Chondrocyte (in vitro differentiated cells): ENCODE measurements at regions not wholly inside any gene's neighbourhood (a gene's known extent, or its start where the extent isn't known, plus 50 kb on each side); places are given as distances from the start of the nearest gene placed in this dataset.
"Not testable (repeated sequence)": the region's sequence is repeated elsewhere in the genome, so short reads cannot be mapped to it uniquely, and the experiment has no call there.

ENCODE experiments used
- DNase-seq: peaks from one replicate; pipeline ENCODE4 v3.0.0; 2021; ENCODE audit warnings: mixed read lengths, low spot score
- H3K27ac Mint-ChIP-seq: one replicate; pipeline ENCODE4 v1.8.0; 2021; ENCODE audit warnings: mild to moderate bottlenecking, moderate library complexity, mixed read lengths; ENCODE audit not compliant: unreplicated experiment
- H3K27me3 Mint-ChIP-seq: 2 replicates; pipeline ENCODE4 v1.8.0; 2021; ENCODE audit warnings: low read depth, mixed read lengths
- H3K36me3 Mint-ChIP-seq: 2 replicates; pipeline ENCODE4 v1.8.0; 2021; ENCODE audit warnings: low read depth, mixed read lengths
- H3K4me1 Mint-ChIP-seq: 2 replicates; pipeline ENCODE4 v1.8.0; 2021; ENCODE audit warnings: low read depth, mild to moderate bottlenecking, mixed read lengths
- H3K4me3 Mint-ChIP-seq: one replicate; pipeline ENCODE4 v1.8.0; 2021; ENCODE audit warnings: mild to moderate bottlenecking, moderate library complexity, mixed read lengths; ENCODE audit not compliant: unreplicated experiment
- H3K9me3 Mint-ChIP-seq: 2 replicates; pipeline ENCODE4 v1.8.0; 2021; ENCODE audit warnings: low read depth, mixed read lengths
- TF ChIP-seq, protein P1 (sequence below): fragments of 200-600 bp; sonication (generic); IDR thresholded peaks from 2 replicates; pipeline ENCODE4 v1.5.0; 2021; ENCODE audit warnings: antibody characterized with exemption, mild to moderate bottlenecking, moderate library complexity

DNA sequence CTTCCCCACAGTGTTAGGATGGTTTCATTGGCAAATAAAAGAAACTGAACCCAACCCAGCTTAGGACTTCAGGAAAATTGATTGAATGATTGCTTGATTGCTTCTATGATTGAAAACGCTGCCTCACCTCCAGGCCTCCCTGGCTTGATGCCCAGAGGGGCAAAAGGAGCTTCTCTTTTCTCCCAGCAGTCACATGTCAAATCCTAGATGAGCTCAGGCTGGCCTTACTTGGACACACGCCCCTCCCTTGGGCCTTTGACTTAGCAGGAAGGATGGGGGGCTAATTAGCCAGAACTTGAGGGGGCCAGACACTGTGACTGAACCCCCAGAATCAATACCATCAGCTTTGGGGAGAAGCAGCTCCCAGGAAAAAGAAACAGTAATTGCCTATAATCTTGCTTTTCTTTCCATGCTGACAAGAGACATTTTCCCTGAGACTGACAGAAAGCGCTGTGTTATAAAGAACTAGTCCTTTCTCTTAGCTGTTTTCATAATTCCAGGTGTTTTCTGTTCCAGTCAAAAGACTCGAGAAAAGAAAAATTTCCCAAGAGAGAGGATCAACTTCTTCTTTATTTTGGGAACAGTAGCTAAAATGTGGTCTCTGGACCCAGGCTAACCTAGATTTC, 50.8 kb upstream of the ATP5PO start:
- no peak for DNase-seq
- Mint-ChIP-seq H3K27me3 (no peaks in the 10 kb centered on the region), H3K27ac (no peak overlapping the region), H3K36me3 (peaks cover 7% of the 10 kb centered on the region), H3K4me3 (no peak overlapping the region), H3K4me1 (peaks cover 39% of the 10 kb centered on the region), H3K9me3 (peaks cover 3% of the 10 kb centered on the region)
- TF ChIP-seq, protein P1, sequence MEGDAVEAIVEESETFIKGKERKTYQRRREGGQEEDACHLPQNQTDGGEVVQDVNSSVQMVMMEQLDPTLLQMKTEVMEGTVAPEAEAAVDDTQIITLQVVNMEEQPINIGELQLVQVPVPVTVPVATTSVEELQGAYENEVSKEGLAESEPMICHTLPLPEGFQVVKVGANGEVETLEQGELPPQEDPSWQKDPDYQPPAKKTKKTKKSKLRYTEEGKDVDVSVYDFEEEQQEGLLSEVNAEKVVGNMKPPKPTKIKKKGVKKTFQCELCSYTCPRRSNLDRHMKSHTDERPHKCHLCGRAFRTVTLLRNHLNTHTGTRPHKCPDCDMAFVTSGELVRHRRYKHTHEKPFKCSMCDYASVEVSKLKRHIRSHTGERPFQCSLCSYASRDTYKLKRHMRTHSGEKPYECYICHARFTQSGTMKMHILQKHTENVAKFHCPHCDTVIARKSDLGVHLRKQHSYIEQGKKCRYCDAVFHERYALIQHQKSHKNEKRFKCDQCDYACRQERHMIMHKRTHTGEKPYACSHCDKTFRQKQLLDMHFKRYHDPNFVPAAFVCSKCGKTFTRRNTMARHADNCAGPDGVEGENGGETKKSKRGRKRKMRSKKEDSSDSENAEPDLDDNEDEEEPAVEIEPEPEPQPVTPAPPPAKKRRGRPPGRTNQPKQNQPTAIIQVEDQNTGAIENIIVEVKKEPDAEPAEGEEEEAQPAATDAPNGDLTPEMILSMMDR = no peak

DNA sequence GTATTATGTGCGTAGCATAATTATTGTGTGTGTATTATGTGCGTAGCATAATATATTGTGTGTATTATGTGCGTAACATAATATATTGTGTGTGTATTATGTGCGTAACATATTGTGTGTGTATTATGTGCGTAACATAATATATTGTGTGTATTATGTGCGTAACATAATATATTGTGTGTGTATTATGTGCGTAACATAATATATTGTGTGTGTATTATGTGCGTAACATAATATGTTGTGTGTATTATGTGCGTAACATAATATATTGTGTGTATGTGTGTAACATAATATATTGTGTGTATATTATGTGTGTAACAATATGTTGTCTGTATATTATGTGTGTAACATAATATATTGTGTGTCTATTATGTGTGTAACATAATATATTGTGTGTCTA, 50.1 kb upstream of the ATP5PO start:
- not testable (repeated sequence) for H3K4me3 Mint-ChIP-seq, H3K9me3 Mint-ChIP-seq, H3K36me3 Mint-ChIP-seq, H3K27me3 Mint-ChIP-seq, DNase-seq, H3K27ac Mint-ChIP-seq
- H3K4me1 Mint-ChIP-seq = peaks cover 34% of the 10 kb centered on the region
